ENCODE measurements at regions not wholly inside any gene's neighbourhood (a gene's known extent, or its start where the extent isn't known, plus 50 kb on each side); places are given as distances from the start of the nearest gene placed in this dataset.
A peak's percentile ranks its signal among the peaks of the same experiment; 100 is the strongest.
"Not testable (repeated sequence)": the region's sequence is repeated elsewhere in the genome, so short reads cannot be mapped to it uniquely, and the experiment has no call there.

DNA sequence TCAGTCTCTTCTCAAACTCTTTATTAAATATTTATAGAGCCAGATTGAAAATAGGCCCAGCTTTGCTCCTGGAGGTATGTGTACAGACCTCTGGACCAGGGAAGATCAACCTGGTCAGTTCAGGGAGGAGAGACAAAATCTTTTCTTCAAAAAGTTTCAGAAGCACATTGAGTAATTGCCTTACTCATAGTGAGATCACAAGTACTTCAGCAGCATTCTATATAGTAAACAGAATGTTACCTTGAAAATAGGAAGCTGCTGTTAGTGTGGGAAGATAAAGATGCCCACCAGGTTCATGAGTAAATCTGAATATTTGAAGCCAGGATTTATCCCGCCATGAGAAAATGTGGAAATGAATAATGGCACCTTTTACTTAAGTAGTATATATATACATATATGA lies 665.9 kb upstream of the CITED2 start:
- no peak for DNase-seq (ENCODE audit: low read depth)

DNA sequence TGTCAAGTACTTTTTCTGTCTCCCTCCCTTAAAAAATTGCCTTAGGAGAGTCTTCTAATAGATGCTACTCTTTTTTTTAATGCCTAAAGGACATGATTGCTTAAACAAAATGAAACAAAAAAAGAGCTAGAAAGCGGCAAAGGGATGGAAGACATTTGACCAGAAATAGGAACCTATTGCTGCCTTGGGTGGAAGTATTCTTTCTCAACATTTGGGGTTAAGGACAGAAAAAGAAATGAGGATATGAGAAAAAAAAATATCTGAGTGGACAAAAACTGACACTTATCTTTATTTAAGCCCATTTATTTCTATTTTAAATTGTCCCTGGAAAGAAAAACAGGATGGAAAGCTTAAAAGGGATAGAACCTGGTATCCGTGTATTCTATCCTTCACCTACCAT lies 664.9 kb upstream of the CITED2 start:
- no peak for DNase-seq (ENCODE audit: low read depth)

DNA sequence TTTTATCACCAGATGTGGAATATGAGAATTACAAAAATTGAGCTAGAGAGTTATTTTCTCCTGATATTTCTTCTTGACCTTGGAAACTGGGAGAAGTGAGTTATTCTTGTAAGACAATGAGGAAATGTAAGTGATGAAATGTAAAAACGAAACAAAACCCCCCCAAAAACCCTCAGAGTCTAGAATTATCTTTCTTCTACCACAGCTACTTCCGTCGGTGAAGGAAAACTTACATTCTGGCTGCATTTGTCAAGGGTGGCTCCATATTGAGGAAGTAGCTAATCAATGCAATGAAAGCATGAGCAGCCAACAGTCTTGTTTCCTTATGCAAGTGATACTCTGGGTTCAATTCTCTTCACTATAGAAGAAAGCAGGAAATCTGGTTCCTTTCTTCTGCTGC lies 661.7 kb upstream of the CITED2 start:
- no peak for DNase-seq (ENCODE audit: low read depth)

DNA sequence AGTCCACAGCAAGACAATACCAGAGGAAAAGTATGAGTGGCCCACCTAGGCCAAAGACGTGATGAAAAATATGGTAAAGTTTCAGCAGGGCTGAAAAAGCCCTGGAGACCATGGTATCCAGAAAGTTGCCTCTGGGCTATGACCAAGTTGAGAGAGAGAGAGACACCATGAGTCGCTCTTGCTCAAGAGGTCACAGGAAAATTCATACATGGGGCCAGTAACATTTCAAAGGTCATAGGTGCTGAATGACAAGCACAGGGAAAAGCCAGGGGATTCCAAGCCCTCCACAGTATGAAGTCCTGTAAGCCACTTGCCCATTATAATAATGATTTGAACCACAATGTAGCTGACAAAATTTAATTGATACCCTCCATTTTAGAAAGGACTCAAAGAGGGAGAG lies 657.7 kb upstream of the CITED2 start:
- DNase-seq (ENCODE audit: low read depth) = no peak

DNA sequence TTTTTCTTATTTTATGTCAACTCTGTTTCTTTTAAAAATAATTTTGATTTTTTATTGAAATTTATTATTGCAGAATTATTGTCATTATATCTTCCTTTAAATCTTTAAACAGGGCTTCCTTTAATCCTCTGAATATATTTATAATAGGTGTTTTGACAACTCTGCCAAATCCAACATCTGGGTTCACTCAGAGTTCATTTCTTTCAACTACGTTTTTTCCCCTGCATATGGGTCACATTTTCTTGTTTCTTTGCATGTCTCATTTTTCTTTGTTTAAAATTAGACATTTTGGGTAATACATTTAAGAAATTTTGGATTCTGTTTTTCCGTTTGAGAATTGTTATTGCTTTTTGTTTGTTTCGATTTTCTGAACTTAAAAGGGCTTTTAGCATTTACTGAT lies 655.1 kb upstream of the CITED2 start:
- no peak for DNase-seq (ENCODE audit: low read depth)

DNA sequence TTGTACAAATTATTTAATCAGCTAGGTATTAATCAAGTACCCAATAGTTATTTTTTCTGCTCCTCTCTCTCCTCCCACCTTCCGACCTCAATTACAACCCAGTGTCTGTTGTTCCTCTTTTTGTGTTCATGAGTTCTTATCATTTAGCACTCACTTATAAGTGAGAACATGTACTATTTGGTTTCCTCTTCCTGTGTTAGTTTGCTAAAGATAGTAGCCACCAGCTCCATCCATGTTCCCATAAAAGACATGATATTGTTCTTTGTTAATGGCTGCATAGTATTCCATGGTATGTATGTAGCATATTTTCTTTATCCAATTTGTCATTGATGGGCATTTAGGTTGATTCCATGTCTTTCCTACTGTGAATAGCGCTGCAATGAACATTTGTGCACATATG lies 652.8 kb upstream of the CITED2 start:
- peak; percentile 47 for DNase-seq (ENCODE audit: low read depth)

DNA sequence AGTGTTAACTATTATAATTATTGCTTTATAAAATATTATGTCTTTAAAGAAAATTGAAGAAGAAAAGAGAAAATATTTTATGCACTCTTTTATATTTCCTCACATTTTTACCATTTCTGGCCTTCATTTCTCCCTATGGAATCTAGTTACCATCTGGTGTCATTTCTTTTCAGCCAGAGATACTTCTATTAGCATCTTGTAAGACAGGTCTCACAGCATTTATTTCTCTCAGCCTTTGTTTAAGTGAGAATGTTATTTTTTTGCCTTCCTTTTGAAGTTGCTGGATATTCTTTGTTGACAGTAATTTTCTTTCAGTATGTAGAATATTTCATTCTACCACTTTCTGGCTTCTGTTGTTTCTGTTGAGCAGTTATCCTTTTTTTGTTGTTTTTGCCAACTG lies 652.1 kb upstream of the CITED2 start:
- DNase-seq (ENCODE audit: low read depth) = no peak

DNA sequence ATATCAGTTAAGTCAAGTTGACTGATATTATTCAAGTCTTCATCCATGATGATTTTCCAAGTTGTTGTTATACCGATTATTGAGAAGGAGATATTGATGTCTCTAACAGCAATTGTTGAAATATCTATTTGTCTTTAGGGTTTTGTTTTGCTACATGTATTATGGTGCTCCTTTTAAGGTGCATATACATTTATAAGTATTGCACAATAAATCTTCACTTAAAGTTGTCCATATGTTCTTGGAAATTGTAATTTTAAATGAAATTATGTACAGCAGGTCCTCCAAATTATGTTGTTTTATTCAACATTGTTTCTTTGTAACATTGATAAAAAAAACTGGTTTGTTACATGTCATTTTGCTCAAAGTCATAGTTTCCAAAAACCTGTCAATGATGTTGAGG lies 650.7 kb upstream of the CITED2 start:
- DNase-seq (ENCODE audit: low read depth) = no peak

DNA sequence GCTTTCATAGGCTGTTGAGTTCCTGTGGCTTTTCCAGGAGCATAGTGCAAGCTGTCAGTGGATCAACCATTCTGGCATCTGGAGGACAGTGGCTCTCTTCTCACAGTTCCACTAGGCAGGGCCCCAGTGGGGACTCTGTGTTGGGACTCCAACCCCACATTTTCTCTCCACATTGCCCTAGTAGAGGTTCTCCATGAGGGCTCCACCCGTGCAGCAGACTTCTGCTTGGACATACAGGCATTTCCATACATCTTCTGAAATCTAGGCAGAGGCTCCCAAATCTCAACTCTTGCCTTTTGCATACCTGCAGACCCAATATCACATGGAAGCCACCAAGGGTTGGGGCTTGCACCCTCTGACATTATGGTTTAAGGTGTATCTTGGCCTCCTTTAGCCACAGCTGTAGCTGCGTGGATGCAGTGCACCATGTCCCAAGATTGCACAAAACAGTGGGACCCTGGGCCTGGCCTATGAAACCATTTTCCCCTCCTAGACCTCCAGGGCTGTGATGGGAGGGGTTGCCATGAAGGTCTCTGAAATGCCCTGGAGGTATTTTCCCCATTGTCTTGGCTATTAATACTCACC lies 645.9 kb upstream of the CITED2 start:
- no peak for DNase-seq (ENCODE audit: low read depth)

DNA sequence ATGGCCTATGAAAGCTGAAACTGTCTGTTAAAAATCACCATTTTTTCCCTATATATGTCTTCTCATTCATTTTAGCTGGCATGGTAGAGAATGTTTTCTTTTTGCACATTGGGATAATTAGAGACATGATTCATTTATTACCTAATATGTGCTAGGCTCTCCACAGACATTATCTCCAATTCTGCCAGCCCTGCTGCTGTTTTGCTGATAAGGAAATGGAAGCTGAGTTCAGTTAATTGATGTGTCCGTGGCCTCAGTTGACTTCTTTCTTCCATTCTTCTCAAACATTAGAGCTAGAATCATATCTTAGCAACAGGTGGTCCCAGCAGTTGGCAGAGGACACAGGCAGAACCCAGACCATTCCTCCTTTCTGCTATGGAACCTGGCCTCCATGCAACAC lies 644.1 kb upstream of the CITED2 start:
- DNase-seq (ENCODE audit: low read depth) = no peak

DNA sequence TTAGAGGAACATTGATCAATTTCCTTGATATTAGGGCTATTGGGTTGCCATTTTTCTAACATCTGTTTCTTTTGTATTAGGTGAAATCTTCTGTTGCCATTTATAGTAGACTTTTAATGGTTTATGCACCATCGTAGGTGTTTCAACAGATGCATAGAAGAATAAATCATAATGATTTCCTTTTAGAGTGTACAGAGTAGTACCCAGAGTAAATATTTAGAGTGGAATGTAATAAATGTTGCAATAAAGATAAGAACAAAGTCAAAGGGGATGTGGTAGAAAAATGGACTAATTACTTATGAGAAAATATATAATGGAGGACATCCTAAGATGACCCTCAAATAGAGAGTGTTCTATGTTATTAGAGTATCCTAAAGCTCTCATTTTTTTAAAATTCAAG lies 643.0 kb upstream of the CITED2 start:
- DNase-seq (ENCODE audit: low read depth) = no peak

DNA sequence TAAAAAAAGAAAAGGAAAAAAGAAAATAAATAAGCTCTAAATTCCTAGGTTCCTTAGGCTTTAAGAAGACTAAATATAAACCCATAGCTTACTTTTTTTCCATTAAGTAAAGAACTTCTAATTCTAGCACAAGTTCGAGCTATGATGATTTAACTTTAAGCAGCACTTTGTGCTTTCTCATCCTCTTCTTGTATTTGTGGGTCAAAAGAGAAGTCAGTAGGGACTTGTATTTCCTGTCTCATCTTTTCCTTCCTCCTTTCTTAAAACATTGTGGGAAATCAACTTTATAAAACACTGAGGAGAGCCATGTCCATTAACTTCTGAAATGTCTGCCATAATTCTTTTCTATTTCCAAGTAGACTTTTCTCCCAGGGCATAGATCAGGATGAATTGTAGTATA lies 637.7 kb upstream of the CITED2 start:
- no peak for DNase-seq (ENCODE audit: low read depth)

DNA sequence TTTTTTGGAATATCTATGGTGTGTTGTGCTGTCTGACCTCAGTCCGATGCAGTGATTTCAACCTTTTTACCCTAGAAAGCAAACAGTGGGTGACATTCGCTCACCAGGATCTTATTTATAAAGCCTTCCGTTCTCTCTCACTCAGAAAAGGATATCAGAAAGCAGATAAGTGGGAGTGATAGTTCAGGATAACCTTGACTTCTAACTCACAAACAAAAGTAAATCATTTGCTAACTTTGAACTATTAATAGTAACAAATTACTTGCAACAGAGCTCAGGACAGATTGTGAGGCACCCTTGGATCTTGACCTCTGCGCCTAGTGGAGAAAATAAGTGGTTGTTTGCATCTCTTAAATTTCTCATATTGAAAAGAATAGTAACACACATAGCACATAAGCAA lies 637.1 kb upstream of the CITED2 start:
- DNase-seq (ENCODE audit: low read depth) = no peak

DNA sequence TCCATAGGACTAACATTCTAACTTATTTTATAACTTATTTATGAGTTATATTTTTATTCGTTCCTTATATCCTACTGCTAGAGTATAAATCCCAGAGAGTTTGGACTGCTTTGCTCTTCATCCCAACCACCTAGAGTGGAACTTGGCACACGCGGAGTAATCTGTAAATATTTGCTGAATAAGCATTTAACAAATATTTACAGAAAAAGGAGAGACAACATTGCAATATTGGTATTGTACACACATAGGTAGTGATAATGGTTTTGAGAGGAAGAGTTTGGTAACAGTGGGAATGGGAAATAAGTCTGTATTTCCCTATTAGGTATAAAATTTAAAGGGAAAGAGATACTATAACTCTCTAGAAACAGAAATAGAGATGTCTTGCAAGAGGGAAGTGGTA lies 634.8 kb upstream of the CITED2 start:
- no peak for DNase-seq (ENCODE audit: low read depth)

DNA sequence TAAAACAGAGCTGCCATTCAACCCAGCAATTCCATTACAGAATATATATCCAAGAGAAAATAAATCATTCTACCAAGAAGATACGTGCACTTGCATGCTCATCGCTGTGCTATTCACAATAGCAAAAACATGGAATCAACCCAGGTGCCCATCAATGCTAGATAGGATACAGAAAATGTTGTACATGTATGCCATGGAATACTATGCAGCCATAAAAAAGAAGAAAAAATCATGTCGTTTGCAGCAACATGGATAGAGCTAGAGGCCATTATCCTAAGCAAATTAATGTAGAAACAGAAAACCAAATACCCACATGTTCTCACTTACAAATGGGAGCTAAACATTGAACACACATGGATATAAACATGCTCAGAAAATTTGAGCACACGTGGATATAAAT lies 633.1 kb upstream of the CITED2 start:
- DNase-seq (ENCODE audit: low read depth) = no peak

DNA sequence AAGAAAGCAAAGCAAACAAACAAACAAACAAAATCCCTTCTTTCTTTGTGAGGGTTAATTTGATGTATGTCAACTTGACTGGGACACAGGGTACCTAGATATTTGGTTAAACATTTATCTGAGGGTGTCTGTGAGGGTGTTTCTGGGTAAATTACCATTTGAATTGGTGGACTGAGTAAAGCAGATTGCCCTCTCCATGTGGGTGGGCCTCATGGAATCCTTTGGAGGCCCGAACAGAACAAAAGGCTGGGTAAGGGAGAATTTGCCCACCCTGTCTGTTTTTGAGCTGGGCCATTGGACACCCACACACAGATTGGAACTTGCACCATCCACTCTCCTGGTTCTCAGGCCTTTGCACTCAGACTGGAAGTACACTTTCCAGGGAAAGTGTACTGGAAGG lies 628.8 kb upstream of the CITED2 start:
- no peak for DNase-seq (ENCODE audit: low read depth)

DNA sequence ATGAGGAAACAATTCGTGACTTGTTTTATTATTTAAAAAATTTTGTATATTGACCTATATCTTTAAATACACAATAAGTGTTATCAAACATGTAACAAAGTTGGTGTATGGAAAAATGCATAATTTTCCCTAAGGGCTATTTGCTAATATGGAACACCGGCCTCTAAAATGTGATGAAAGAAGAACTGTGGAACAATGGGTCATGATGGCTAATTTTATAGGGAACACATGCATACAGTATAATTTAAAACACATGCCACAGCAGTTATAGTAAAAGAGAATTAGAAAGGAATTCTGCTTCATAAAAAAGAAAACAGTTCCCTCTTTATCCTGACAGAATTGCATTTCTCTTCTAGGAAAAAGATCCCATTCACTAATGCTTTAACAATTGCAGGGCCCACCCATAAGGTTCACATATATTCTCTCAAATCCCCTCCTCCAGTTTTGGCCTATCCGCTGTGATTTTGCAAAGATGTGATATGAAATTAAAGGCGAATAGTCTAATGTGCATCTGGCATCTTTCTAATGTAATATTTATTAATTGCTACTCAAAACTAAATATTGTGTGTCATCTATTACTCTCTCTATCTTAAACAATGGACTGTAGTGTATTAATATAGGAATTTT lies 628.1 kb upstream of the CITED2 start:
- no peak for DNase-seq (ENCODE audit: low read depth)

DNA sequence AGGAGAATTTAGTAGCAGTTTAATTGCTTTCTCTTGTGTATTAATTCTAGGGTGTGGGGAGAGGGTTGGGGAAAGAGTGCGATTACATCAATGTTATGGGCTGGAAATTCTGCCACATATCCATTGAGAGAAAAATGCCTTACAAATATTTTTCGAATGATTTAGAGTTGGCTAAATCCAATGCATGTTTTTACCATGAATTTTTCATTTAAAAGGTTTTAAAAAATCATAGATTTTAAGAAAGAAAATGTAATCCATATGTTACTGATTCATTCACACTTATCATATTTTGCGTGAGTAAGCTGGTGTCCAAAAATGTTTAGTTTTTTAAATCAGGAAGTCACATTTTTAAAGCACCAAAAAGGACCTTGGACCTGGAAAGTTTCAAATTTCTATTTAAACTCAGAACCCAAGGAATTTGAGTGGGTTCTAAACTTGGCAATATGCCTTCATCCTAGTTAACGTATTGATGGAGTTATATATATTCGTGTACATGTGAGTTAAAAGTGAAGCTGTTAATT lies 627.4 kb upstream of the CITED2 start:
- no peak for DNase-seq (ENCODE audit: low read depth)

DNA sequence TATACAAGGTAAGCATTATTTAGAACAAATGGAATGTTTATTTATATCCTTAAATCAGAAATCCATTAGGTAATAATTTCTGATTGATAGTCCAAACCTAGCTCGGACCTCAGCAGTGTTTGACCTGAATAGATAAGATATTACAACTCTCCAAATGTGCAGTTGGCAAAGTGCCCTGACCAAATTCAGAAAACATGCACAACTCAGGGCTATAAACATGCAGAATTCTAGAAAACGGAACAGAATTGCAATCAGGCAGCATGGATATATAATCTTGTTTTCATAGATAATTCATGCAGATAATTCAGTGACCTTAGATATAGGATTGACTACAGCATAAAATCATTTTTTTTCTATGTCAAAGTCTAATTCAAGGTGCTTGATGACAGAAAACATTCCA lies 626.6 kb upstream of the CITED2 start:
- no peak for DNase-seq (ENCODE audit: low read depth)

DNA sequence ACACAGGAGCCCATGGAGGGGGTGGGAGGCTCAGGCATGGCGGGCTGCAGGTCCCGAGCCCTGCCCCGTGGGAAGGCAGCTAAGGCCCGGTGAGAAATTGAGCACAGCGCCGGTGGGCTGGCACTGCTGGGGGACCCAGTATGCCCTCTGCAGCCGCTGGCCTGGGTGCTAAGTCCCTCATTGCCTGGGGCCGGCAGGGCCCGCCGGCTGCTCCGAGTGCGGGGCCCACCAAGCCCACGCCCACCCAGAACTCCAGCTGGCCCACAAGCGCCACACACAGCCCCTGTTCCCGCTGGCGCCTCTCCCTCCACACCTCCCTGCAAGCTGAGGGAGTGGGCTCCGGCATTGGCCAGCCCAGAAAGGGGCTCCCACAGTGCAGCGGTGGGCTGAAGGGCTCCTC lies 625.2 kb upstream of the CITED2 start:
- DNase-seq (ENCODE audit: low read depth) = not testable (repeated sequence)

DNA sequence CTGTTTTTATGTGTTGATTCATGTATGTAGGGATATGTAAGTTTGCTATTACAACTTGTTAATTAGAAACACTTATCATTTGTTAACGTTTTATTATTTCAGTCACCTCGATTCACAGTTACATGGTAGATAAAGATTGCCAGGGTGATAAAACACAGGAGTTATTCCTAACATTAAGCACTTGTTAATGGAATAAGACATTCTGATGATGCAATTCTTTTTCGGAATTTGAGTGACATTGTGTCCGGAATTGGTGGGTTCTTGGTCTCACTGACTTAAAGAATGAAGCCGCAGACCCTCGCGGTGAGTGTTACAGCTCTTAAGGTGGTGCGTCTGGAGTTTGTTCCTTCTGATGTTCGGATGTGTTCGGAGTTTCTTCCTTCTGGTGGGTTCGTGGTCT lies 624.0 kb upstream of the CITED2 start:
- DNase-seq (ENCODE audit: low read depth) = not testable (repeated sequence)

DNA sequence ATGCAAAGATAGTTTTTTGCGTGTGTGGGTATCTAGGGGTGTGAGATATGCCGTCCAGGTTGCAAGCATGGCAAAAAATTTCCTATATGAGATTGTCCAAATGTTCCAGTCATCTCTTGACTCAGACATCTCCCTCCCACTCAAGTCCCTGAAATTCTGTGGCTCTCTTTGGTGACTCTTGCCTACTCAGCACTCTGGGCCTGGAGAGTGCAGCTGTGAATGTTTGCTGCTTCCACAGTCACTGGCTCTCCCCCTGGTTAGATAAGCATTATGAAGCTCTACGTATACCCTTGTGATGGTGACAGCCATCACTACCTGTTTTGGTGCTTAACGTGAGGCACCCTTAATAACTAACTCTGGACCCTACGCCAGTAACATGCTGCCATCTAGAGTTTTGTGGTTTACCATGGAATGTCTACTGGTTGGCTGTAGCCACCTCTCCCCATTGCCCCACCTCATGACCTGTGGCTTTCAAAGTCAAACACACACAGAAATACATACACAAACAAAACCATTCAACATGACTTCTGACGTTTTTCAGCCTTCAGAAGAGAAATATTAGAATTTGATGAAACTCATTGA lies 621.9 kb upstream of the CITED2 start:
- DNase-seq (ENCODE audit: low read depth) = no peak

DNA sequence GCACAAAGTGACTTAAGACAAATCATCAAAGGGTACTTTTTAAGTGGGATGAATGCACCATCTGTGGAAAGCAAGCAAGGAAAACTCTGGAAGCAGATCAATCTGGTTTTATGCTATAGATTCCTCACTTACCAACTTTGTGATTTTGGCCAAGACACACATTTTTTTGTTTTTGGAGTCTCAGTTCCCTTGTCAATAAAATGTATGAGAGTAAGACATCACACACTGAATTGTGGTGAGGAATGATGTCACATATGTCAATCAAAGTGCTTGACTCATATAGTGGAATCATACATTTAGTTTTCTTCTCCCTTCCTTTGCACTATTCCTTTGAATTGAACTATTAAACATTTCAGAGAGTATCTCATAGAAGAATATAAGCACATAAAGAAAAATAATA lies 620.5 kb upstream of the CITED2 start:
- no peak for DNase-seq (ENCODE audit: low read depth)
